ENCODE measurements at regions not wholly inside any gene's neighbourhood (a gene's known extent, or its start where the extent isn't known, plus 50 kb on each side); places are given as distances from the start of the nearest gene placed in this dataset.

DNA sequence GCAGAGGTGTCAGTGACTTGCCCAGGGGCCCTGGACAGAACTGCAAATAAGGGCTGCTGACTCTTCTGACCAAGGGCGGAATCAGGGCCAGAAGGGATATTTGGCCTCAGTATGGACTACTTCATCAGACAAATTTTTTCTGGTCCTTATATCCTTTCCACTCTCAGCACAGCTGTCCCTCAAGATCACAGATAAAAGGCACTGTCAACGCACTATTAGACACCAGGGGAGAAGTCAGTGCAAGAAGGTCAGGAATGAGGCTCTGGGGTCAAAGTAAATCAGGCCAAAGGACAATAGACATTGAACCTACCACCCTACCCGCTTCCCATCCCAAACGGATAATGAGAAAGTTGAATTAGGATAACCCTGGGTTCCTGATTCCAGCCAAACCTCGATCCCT, 657.6 kb downstream of the UQCRFS1 start:
- no peak for DNase-seq
- Histone ChIP-seq H3K4me3 (no peak overlapping the region), H3K27me3 (no peaks in the 10 kb centered on the region), H3K4me1 (no peaks in the 10 kb centered on the region), H3K9me3 (no peaks in the 10 kb centered on the region), H3K27ac (no peak overlapping the region), H3K36me3 (no peaks in the 10 kb centered on the region)
- intact Hi-C loops (cut with DNase I), result no loop called here
- no peak for ATAC-seq
- TF ChIP-seq POLR2A (IDR thresholded peaks at IDR 0.05), result no peak
- TF ChIP-seq, protein P1, sequence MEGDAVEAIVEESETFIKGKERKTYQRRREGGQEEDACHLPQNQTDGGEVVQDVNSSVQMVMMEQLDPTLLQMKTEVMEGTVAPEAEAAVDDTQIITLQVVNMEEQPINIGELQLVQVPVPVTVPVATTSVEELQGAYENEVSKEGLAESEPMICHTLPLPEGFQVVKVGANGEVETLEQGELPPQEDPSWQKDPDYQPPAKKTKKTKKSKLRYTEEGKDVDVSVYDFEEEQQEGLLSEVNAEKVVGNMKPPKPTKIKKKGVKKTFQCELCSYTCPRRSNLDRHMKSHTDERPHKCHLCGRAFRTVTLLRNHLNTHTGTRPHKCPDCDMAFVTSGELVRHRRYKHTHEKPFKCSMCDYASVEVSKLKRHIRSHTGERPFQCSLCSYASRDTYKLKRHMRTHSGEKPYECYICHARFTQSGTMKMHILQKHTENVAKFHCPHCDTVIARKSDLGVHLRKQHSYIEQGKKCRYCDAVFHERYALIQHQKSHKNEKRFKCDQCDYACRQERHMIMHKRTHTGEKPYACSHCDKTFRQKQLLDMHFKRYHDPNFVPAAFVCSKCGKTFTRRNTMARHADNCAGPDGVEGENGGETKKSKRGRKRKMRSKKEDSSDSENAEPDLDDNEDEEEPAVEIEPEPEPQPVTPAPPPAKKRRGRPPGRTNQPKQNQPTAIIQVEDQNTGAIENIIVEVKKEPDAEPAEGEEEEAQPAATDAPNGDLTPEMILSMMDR (IDR thresholded peaks at IDR 0.05), result no peak
- 66% methylated on average over 3 of the region's 5 CpGs for WGBS (ENCODE audit: insufficient coverage, low coverage, low lambda C conversion rate, missing lambda C conversion rate)

DNA sequence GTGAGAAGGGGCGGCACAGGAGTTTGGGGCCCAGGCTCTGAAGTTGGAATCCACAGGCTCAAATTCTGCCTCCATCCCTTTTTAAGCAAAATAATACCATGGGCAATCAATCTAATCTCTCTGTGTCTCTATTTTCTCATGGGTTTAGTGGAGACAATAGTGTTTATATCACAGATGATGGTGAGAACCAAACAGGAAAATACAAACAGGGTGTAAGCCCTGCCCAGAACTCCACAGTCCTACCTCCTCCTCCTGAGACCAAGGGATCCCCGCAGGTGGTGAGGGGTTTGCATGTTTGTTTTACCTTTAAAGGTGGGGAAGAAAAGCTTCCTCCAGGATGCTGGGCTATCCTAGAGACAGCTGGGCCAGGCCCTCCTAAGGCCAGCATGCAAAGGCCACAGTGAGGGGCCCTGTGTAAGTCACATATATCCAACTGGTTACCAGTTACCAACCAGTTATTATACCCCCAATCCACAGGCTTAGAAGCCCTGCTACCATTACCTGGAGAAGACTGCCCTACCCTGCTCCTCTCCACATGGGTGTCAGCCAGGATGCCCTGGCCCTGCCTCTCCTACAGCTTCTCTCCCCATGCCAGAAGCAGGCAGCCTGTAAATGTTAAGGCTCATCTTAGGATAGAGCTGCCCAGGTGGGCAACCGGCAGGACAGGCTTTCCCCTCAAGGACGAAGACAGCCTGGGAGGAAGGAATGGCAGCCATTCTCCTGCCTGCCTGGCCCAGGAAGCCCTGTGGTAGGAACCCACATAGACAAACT, 658.4 kb downstream of the UQCRFS1 start:
- DNase-seq, result no peak
- no peak overlapping the region for H3K4me3 ChIP-seq
- no peaks in the 10 kb centered on the region for H3K27me3 ChIP-seq
- peaks cover 0 to 6% (median 3%) of the 10 kb centered on the region in 4 donors for H3K4me1 ChIP-seq
- intact Hi-C loops (cut with DNase I), result no loop called here
- H3K9me3 ChIP-seq, result no peaks in the 10 kb centered on the region
- H3K27ac ChIP-seq, result no peak overlapping the region
- no peak for ATAC-seq
- no peaks in the 10 kb centered on the region for H3K36me3 ChIP-seq
- 60% methylated on average over 2 of the region's 4 CpGs for WGBS (ENCODE audit: insufficient coverage, low coverage, low lambda C conversion rate, missing lambda C conversion rate)
- no peak for TF ChIP-seq POLR2A (IDR thresholded peaks at IDR 0.05)
- TF ChIP-seq, protein P1 (IDR thresholded peaks at IDR 0.05), result no peak

DNA sequence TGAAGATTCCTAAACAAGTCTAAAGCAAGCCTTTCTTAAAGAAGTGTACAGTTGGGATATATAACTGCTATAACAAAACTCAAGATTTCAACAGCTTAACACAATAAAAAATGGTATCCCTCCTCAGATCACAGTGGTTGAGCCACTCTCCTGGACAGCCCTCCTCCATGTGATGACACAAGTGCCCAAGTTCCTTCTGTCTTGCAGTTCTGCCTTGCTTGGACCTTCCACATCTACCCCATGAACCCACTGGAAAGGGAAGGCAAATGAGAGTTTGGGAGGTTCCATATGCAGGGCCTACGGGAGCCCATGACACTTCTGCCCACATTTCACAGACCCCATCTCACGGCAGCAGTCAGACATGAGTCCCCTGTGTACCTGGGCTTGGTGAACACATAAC, 659.2 kb downstream of the UQCRFS1 start:
- DNase-seq (no peak), ATAC-seq (no peak)
- WGBS (ENCODE audit: insufficient coverage, low coverage, low lambda C conversion rate, missing lambda C conversion rate), result 100% methylated on average over 1 of the region's 2 CpGs
- intact Hi-C loops (cut with DNase I), result no loop called here
- Histone ChIP-seq H3K27me3 (no peaks in the 10 kb centered on the region), H3K4me1 (peaks cover 0 to 8% (median 4%) of the 10 kb centered on the region in 4 donors), H3K27ac (no peak overlapping the region), H3K9me3 (no peaks in the 10 kb centered on the region), H3K4me3 (no peak overlapping the region), H3K36me3 (no peaks in the 10 kb centered on the region)
- TF ChIP-seq POLR2A (IDR thresholded peaks at IDR 0.05), result no peak
- TF ChIP-seq, protein P1 (IDR thresholded peaks at IDR 0.05), result no peak

DNA sequence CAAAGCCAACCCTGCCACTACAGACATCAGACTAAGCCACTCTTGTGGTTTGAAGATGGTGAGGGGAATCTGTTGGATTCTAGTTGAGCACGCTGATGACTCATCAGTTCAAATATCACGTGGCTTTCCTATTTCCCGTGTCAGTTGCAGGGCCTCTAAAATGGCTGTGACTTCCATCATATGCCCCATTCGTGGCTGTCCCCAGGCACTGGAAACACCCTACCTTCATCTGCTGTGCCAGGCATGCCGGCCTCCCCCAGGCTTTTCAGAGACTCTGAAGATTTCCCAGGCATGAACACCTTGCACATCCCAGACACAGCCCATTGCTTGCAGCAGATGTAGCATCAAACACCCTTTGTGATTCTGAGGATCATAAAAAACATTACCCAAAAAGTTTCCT, 659.9 kb downstream of the UQCRFS1 start:
- H3K27me3 ChIP-seq, result no peaks in the 10 kb centered on the region
- no peak overlapping the region for H3K27ac ChIP-seq
- DNase-seq, result no peak
- no peaks in the 10 kb centered on the region for H3K36me3 ChIP-seq
- H3K9me3 ChIP-seq, result no peaks in the 10 kb centered on the region
- WGBS (ENCODE audit: insufficient coverage, low coverage, low lambda C conversion rate, missing lambda C conversion rate), result no CpG with 5 or more reads among the region's 5 CpGs
- ATAC-seq, result no peak
- no peak overlapping the region for H3K4me3 ChIP-seq
- intact Hi-C loops (cut with DNase I), result no loop called here
- peaks cover 0 to 8% (median 4%) of the 10 kb centered on the region in 4 donors for H3K4me1 ChIP-seq
- TF ChIP-seq, protein P1 (IDR thresholded peaks at IDR 0.05), result no peak
- no peak for TF ChIP-seq POLR2A (IDR thresholded peaks at IDR 0.05)
